Mesendoderm (in vitro differentiated cells): ENCODE measurements at regions not wholly inside any gene's neighbourhood (a gene's known extent, or its start where the extent isn't known, plus 50 kb on each side); places are given as distances from the start of the nearest gene placed in this dataset.

Source experiments
- DNase-seq: peaks from one replicate; pipeline ENCODE4 v3.0.0; 2013
- H2AK5ac ChIP-seq: 2 replicates; pipeline ENCODE4 v1.6.1; 2013; ENCODE audit warnings: low read length, inconsistent platforms
- H2BK120ac ChIP-seq: 2 replicates; pipeline ENCODE4 v1.6.1; 2013; ENCODE audit warnings: low read depth, mild to moderate bottlenecking, low read length, moderate library complexity, mixed read lengths
- H2BK15ac ChIP-seq: replicated peaks from 2 replicates; pipeline ENCODE4 v1.6.1; 2013; ENCODE audit warnings: low read depth, mild to moderate bottlenecking, moderate library complexity
- H2BK5ac ChIP-seq: 2 replicates; pipeline ENCODE4 v1.6.1; 2013; ENCODE audit warnings: low read length, inconsistent platforms
- H3K18ac ChIP-seq: 2 replicates; pipeline ENCODE4 v1.6.1; 2013; ENCODE audit warnings: mild to moderate bottlenecking, low read length, mixed read lengths
- H3K23ac ChIP-seq: one replicate; pipeline ENCODE4 v1.6.1; 2013; ENCODE audit warnings: low read length
- H3K27ac ChIP-seq: 2 replicates; pipeline ENCODE4 v1.5.1; 2013; ENCODE audit warnings: low read depth, mild to moderate bottlenecking, inconsistent platforms, low read length, moderate library complexity
- H3K27me3 ChIP-seq: 2 replicates; pipeline ENCODE4 v1.6.1; 2013; ENCODE audit warnings: low read length, control low read depth, mild to moderate bottlenecking, inconsistent platforms; ENCODE audit not compliant: insufficient read depth, poor library complexity
- H3K36me3 ChIP-seq: 2 replicates; pipeline ENCODE4 v1.6.1; 2013; ENCODE audit warnings: low read length, inconsistent platforms; ENCODE audit not compliant: control insufficient read depth, insufficient read depth
- H3K4ac ChIP-seq: one replicate; pipeline ENCODE4 v1.6.1; 2013; ENCODE audit warnings: low read depth, mild to moderate bottlenecking, low read length, moderate library complexity
- H3K4me1 ChIP-seq: 2 replicates; pipeline ENCODE4 v1.6.1; 2013; ENCODE audit warnings: low read depth, low read length, inconsistent platforms; ENCODE audit not compliant: control insufficient read depth
- H3K4me2 ChIP-seq: 2 replicates; pipeline ENCODE4 v1.6.1; 2013; ENCODE audit warnings: low read length
- H3K4me3 ChIP-seq: 2 replicates; pipeline ENCODE4 v1.5.1; 2013; ENCODE audit warnings: mild to moderate bottlenecking, low read length
- H3K56ac ChIP-seq: one replicate; pipeline ENCODE4 v1.6.1; 2013; ENCODE audit warnings: low read length
- H3K79me1 ChIP-seq: 2 replicates; pipeline ENCODE4 v1.6.1; 2013; ENCODE audit warnings: low read length, inconsistent platforms
- H3K79me2 ChIP-seq: 2 replicates; pipeline ENCODE4 v1.6.1; 2013; ENCODE audit warnings: mild to moderate bottlenecking, low read length; ENCODE audit not compliant: control insufficient read depth, insufficient read depth
- H3K9ac ChIP-seq: 2 replicates; pipeline ENCODE4 v1.6.1; 2013; ENCODE audit warnings: low read length, inconsistent platforms
- H4K5ac ChIP-seq: one replicate; pipeline ENCODE4 v1.6.1; 2013; ENCODE audit warnings: low read length
- H4K8ac ChIP-seq: one replicate; pipeline ENCODE4 v1.6.1; 2013; ENCODE audit warnings: low read depth, mild to moderate bottlenecking, control low read depth, low read length, moderate library complexity
- WGBS: extraction: QIAGEN DNeasy Blood & Tissue Kit; methylation state at CpG from one replicate; pipeline ENCODE4 v1.1.7; 2013; ENCODE audit warnings: low lambda C conversion rate, missing lambda C conversion rate; ENCODE audit not compliant: insufficient coverage; ENCODE audit errors: extremely low coverage; 5-methylcytosine and 5-hydroxymethylcytosine counted together

DNA sequence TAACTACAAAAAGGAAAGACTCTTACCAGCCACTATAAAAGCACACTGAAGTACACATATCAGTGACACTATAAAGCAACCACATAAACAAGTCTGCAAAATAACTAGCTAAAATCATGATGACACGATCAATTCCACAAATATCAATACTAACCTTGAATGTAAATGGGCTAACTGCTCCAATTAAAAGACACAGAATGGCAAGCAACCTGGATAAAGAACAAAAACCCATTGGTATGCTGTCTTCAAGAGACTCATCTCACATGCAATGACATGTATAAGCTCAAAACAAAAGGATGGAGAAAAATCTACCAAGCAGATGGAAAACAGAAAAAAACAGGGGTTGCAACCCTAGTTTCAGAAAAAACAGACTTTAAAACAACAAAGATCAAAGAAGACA is 59.7 kb upstream of the LYPLAL1 start:
- H2BK120ac ChIP-seq, result no peak overlapping the region
- no peaks in the 10 kb centered on the region for H3K79me1 ChIP-seq
- no peak overlapping the region for H3K18ac ChIP-seq

DNA sequence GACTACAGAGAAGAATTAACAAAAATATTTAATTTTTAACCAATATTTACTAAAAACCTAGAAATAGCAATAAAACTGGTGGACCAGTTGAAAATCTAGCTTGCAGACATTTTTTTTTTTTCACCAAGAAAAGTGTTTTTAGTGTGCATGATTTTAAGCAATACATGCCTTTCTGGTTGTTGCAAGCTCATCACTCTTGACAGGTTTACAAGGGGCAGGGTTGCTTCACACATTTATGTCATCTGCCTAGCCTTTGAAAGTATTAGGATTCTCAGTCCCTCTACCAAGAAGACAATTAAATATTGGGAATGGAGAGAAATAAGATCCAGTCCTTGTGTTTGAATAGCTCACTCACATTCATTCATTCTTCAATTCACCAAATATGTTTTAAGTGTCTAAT is 53.8 kb upstream of the LYPLAL1 start:
- Histone ChIP-seq H2AK5ac (no peak overlapping the region), H3K4ac (no peak overlapping the region), H3K27me3 (no peaks in the 10 kb centered on the region), H3K36me3 (no peaks in the 10 kb centered on the region), H3K18ac (no peak overlapping the region), H3K4me1 (no peaks in the 10 kb centered on the region), H3K23ac (no peak overlapping the region), H4K8ac (no peak overlapping the region), H3K79me1 (no peaks in the 10 kb centered on the region), H2BK5ac (no peak overlapping the region), H3K27ac (no peak overlapping the region), H3K9ac (no peak overlapping the region), H3K4me2 (no peak overlapping the region), H3K4me3 (no peak overlapping the region), H3K79me2 (no peaks in the 10 kb centered on the region), H3K56ac (no peak overlapping the region), H4K5ac (no peak overlapping the region), H2BK15ac (no peak overlapping the region), H2BK120ac (no peak overlapping the region)
- DNase-seq, result no peak

More for the DNA sequence above, 59.7 kb upstream of the LYPLAL1 start:
- Histone ChIP-seq H4K8ac (no peak overlapping the region), H3K4ac (no peak overlapping the region), H2BK5ac (no peak overlapping the region), H3K27me3 (no peaks in the 10 kb centered on the region), H3K4me1 (no peaks in the 10 kb centered on the region), H3K23ac (no peak overlapping the region), H4K5ac (no peak overlapping the region), H2BK15ac (no peak overlapping the region), H3K4me3 (no peak overlapping the region), H3K4me2 (no peak overlapping the region), H3K56ac (no peak overlapping the region), H3K79me2 (no peaks in the 10 kb centered on the region), H3K9ac (no peak overlapping the region), H3K27ac (no peak overlapping the region), H2AK5ac (no peak overlapping the region), H3K36me3 (no peaks in the 10 kb centered on the region)
- no CpG with 5 or more reads among the region's 1 CpG for WGBS
- DNase-seq, result no peak

DNA sequence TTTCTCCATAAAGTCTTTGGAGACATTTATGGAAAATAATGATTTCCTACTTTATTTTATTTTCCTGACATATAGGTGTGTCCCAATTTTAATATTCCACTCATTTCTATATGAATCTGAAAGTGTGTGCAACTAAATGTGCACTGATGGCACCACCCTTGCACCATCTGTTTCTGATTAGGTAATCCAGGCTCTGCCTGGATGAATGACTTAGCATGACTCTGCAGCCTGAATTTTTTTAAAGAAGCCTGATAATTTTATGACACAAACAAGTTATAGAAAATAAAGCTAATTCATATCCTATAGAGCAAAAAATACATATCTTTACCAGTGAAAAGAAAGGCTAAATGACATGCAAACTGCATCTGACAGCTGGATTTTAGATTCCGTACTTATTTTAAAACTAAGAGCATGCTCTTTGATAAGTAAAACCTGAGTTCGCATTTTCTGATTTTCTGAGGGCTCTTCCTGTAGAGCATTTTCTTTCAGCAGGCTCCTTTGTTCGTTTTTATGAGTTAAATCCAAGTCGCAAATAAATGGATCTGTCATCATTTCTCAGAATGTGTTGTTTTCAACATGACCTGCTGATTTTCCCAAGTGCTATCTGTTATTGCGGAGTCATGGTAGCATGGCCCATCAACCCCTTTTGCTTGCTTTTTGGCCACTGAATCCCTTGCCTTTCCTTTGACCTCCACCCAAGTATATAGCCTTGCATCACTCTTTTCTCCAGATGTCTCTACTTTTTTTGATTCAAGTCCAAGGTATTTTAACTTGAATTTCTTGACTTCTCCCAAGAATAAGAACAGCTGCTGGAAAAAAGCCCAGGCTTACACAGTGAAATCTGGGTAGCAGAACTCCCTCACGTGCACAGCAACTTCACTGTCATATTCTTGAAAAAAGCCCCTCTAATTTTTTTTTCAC is 52.8 kb upstream of the LYPLAL1 start:
- Histone ChIP-seq H3K4me2 (no peak overlapping the region), H3K4me1 (no peaks in the 10 kb centered on the region), H4K5ac (no peak overlapping the region), H3K4me3 (no peak overlapping the region), H2BK15ac (no peak overlapping the region), H3K9ac (no peak overlapping the region), H3K56ac (no peak overlapping the region), H3K27me3 (no peaks in the 10 kb centered on the region), H3K27ac (no peak overlapping the region), H2AK5ac (no peak overlapping the region), H3K79me2 (no peaks in the 10 kb centered on the region), H3K79me1 (no peaks in the 10 kb centered on the region), H3K18ac (no peak overlapping the region), H3K23ac (no peak overlapping the region), H3K36me3 (no peaks in the 10 kb centered on the region), H2BK5ac (no peak overlapping the region), H2BK120ac (no peak overlapping the region), H3K4ac (no peak overlapping the region), H4K8ac (no peak overlapping the region)
- no CpG with 5 or more reads among the region's 6 CpGs for WGBS
- no peak for DNase-seq

DNA sequence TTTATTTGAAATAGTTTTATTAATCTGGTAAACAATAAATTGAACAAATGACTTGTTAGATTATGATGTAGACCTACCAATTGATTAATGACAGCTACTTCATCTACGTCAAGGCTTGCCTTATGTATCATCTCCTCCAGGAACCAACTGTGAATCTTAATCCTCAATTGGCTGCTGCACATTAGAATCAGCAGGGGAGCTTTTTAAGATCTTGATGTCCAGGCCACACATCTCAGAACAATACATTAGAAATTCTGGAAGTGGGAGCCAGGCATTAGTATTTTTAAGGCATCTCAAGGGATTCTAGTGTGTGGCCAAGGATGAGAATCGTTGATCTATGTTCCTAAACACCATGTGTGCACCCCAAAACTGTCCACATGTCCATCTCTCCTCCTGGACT is 52.0 kb upstream of the LYPLAL1 start:
- H3K56ac ChIP-seq, result no peak overlapping the region
- H4K8ac ChIP-seq, result no peak overlapping the region
- H3K4me1 ChIP-seq, result no peaks in the 10 kb centered on the region
- H3K23ac ChIP-seq, result no peak overlapping the region
- no peak overlapping the region for H2BK15ac ChIP-seq
- no peaks in the 10 kb centered on the region for H3K79me1 ChIP-seq
- WGBS, result no CpG with 5 or more reads among the region's 2 CpGs
- H2BK5ac ChIP-seq, result no peak overlapping the region
- no peaks in the 10 kb centered on the region for H3K36me3 ChIP-seq
- no peak overlapping the region for H3K18ac ChIP-seq
- no peak overlapping the region for H3K4ac ChIP-seq
- H2BK120ac ChIP-seq, result no peak overlapping the region
- H3K9ac ChIP-seq, result no peak overlapping the region
- H3K4me3 ChIP-seq, result no peak overlapping the region
- H2AK5ac ChIP-seq, result no peak overlapping the region
- no peaks in the 10 kb centered on the region for H3K27me3 ChIP-seq
- H3K4me2 ChIP-seq, result no peak overlapping the region
- no peak overlapping the region for H3K27ac ChIP-seq
- no peak for DNase-seq
- no peaks in the 10 kb centered on the region for H3K79me2 ChIP-seq
- H4K5ac ChIP-seq, result no peak overlapping the region

DNA sequence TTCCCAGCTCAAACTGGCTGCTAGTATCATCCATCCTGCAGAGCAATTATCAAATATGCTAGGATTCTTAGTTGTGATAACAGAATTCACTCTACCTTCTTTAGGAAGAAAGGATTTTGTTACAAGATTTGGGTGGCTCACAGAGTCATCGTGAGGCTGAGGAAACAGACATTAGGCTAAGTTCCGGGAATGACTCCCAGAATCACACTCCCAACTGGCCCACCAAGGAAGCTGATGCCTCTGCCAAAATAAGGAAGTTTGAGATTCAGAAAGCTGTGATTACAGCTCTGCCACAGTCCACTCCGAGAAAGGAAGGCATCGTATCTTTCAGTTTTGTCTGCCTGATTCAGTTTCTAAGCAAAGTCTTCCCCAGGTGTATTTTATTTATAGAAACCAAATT is 50.6 kb upstream of the LYPLAL1 start:
- no peaks in the 10 kb centered on the region for H3K27me3 ChIP-seq
- no peak overlapping the region for H3K18ac ChIP-seq
- H3K4me1 ChIP-seq, result no peaks in the 10 kb centered on the region
- no peaks in the 10 kb centered on the region for H3K79me1 ChIP-seq
- no peak overlapping the region for H2AK5ac ChIP-seq
- no peak overlapping the region for H4K8ac ChIP-seq
- no CpG with 5 or more reads among the region's 4 CpGs for WGBS
- H3K27ac ChIP-seq, result no peak overlapping the region
- H3K56ac ChIP-seq, result no peak overlapping the region
- H3K23ac ChIP-seq, result no peak overlapping the region
- H3K4me2 ChIP-seq, result no peak overlapping the region
- DNase-seq, result peak; percentile 6
- H3K9ac ChIP-seq, result no peak overlapping the region
- no peaks in the 10 kb centered on the region for H3K79me2 ChIP-seq
- H2BK15ac ChIP-seq, result no peak overlapping the region
- no peak overlapping the region for H4K5ac ChIP-seq
- no peaks in the 10 kb centered on the region for H3K36me3 ChIP-seq
- no peak overlapping the region for H3K4ac ChIP-seq
- H3K4me3 ChIP-seq, result no peak overlapping the region
- no peak overlapping the region for H2BK5ac ChIP-seq
- no peak overlapping the region for H2BK120ac ChIP-seq
